Small intestine (tissue), 7 donors: ENCODE measurements at regions not wholly inside any gene's neighbourhood (a gene's known extent, or its start where the extent isn't known, plus 50 kb on each side); places are given as distances from the start of the nearest gene placed in this dataset.
"Not testable (repeated sequence)": the region's sequence is repeated elsewhere in the genome, so short reads cannot be mapped to it uniquely, and the experiment has no call there.

Experiments used
- DNase-seq, 2 donors: peaks; one replicate each; pipeline versions ENCODE4 v3.0.0 to v3.0.0-alpha.2; 2013
- FAIRE-seq: peaks from 2 replicates; lab custom pipeline; 2012; peaks lifted over from hg19 to GRCh38; lab: Jason Lieb, UNC
- H3K27ac ChIP-seq, 3 donors: one replicate each; pipeline ENCODE4 v1.5.1; 2013; ENCODE audit warnings: low read length in 2 of 3, mild to moderate bottlenecking in 2 of 3, control low read depth in 1 of 3, inconsistent platforms in 1 of 3, low read depth in 1 of 3, moderate library complexity in 1 of 3
- H3K27me3 ChIP-seq, 3 donors: one replicate each; pipeline ENCODE4 v1.6.1; 2013; ENCODE audit warnings: low read length in 3 of 3, inconsistent platforms in 1 of 3; ENCODE audit not compliant: control insufficient read depth in 3 of 3, insufficient read depth in 3 of 3
- H3K36me3 ChIP-seq, 3 donors: one replicate each; pipeline ENCODE4 v1.6.1; 2013; ENCODE audit warnings: low read length in 3 of 3, inconsistent platforms in 1 of 3, low read depth in 1 of 3, mild to moderate bottlenecking in 1 of 3, moderate library complexity in 1 of 3; ENCODE audit not compliant: control insufficient read depth in 3 of 3, insufficient read depth in 2 of 3
- H3K4me1 ChIP-seq, 3 donors: one replicate each; pipeline ENCODE4 v1.6.1; 2013; ENCODE audit warnings: low read length in 2 of 3, inconsistent platforms in 1 of 3, low read depth in 1 of 3, mild to moderate bottlenecking in 1 of 3, moderate library complexity in 1 of 3; ENCODE audit not compliant: control insufficient read depth in 3 of 3, insufficient read depth in 2 of 3
- H3K4me3 ChIP-seq, 3 donors: one replicate each; pipeline ENCODE4 v1.5.1; 2013; ENCODE audit warnings: low read length in 3 of 3, control low read depth in 1 of 3, inconsistent platforms in 1 of 3, low read depth in 1 of 3, mild to moderate bottlenecking in 1 of 3, moderate library complexity in 1 of 3
- H3K9me3 ChIP-seq, 2 donors: one replicate each; pipeline ENCODE4 v1.6.1; 2013; ENCODE audit warnings: low read depth in 1 of 2, low read length in 1 of 2; ENCODE audit not compliant: control insufficient read depth in 2 of 2, insufficient read depth in 1 of 2
- WGBS, 3 donors: extraction: QIAGEN DNeasy Blood & Tissue Kit; methylation state at CpG; one replicate each; pipeline ENCODE4 v1.1.7; 2013; 5-methylcytosine and 5-hydroxymethylcytosine counted together
- donor health status: healthy with polysubstance abuse.
- donor health status: control.
- donor health status: control.
- donor health status: Bipolar disorder and iron deficiency.
- donor health status: healthy.

GRCh38 chr11:104771763-104772162 is 126.5 kb downstream of the CASP12 start:
- no peaks in the 10 kb centered on the region for H3K9me3 ChIP-seq
- FAIRE-seq (no peak), DNase-seq (no peak)
- no peak overlapping the region for H3K4me3 ChIP-seq
- 80 to 88% (median 84%) methylated on average over 3 of the region's 3 CpGs for WGBS, 3 donors
- H3K4me1 ChIP-seq = no peaks in the 10 kb centered on the region
- H3K27me3 ChIP-seq = no peaks in the 10 kb centered on the region
- no peaks in the 10 kb centered on the region for H3K36me3 ChIP-seq
- H3K27ac ChIP-seq = no peak overlapping the region

- not testable (repeated sequence) for H3K27me3 ChIP-seq, H3K36me3 ChIP-seq, H3K27ac ChIP-seq, H3K4me1 ChIP-seq, DNase-seq, H3K9me3 ChIP-seq, H3K4me3 ChIP-seq, FAIRE-seq
- 81 to 91% (median 88%) methylated on average over 3 of the region's 3 CpGs for WGBS, 3 donors
Measured at GRCh38 chr11:104771046-104771445, 127.2 kb downstream of the CASP12 start.

GRCh38 chr11:104765401-104766095 is 132.7 kb downstream of the CASP12 start:
- no peaks in the 10 kb centered on the region for H3K36me3 ChIP-seq
- H3K27me3 ChIP-seq = no peaks in the 10 kb centered on the region
- H3K4me1 ChIP-seq = no peaks in the 10 kb centered on the region
- WGBS, 3 donors = 73 to 84% (median 77%) methylated on average over 8 of the region's 8 CpGs
- no peaks in the 10 kb centered on the region for H3K9me3 ChIP-seq
- no peak overlapping the region for H3K27ac ChIP-seq
- no peak overlapping the region for H3K4me3 ChIP-seq
- FAIRE-seq (no peak), DNase-seq (no peak)

- 19 to 37% (median 26%) methylated on average over 1 of the region's 1 CpG for WGBS, 3 donors
- Histone ChIP-seq H3K27me3 (no peaks in the 10 kb centered on the region), H3K27ac (no peak overlapping the region), H3K36me3 (no peaks in the 10 kb centered on the region), H3K9me3 (no peaks in the 10 kb centered on the region), H3K4me3 (no peak overlapping the region), H3K4me1 (no peaks in the 10 kb centered on the region)
- FAIRE-seq = no peak
- no peak for DNase-seq
Measured at GRCh38 chr11:104764710-104765045, 133.6 kb downstream of the CASP12 start.

- no peak overlapping the region for H3K4me3 ChIP-seq
- no peak for FAIRE-seq
- DNase-seq = no peak
- no peak overlapping the region for H3K27ac ChIP-seq
- no peaks in the 10 kb centered on the region for H3K27me3 ChIP-seq
- no peaks in the 10 kb centered on the region for H3K36me3 ChIP-seq
- 56 to 80% (median 73%) methylated on average over 5 of the region's 5 CpGs for WGBS, 3 donors
- H3K4me1 ChIP-seq = no peaks in the 10 kb centered on the region
- no peaks in the 10 kb centered on the region for H3K9me3 ChIP-seq
Measured at GRCh38 chr11:104763930-104764709, 134.1 kb downstream of the CASP12 start.

- no peaks in the 10 kb centered on the region for H3K4me1 ChIP-seq
- peaks cover 0 to 11% of the 10 kb centered on the region in 2 donors for H3K9me3 ChIP-seq
- 81 to 95% (median 93%) methylated on average over 2 of the region's 2 CpGs for WGBS, 3 donors
- no peak overlapping the region for H3K4me3 ChIP-seq
- DNase-seq (no peak), FAIRE-seq (no peak)
- no peaks in the 10 kb centered on the region for H3K36me3 ChIP-seq
- no peak overlapping the region for H3K27ac ChIP-seq
- H3K27me3 ChIP-seq = no peaks in the 10 kb centered on the region
Measured at GRCh38 chr11:104761511-104761910, 136.7 kb downstream of the CASP12 start.

- peaks cover 0 to 11% of the 10 kb centered on the region in 2 donors for H3K9me3 ChIP-seq
- no peak overlapping the region for H3K4me3 ChIP-seq
- WGBS, 3 donors = 91 to 95% (median 93%) methylated on average over 1 of the region's 1 CpG
- FAIRE-seq = no peak
- no peak for DNase-seq
- H3K4me1 ChIP-seq = no peaks in the 10 kb centered on the region
- no peak overlapping the region for H3K27ac ChIP-seq
- no peaks in the 10 kb centered on the region for H3K36me3 ChIP-seq
- no peaks in the 10 kb centered on the region for H3K27me3 ChIP-seq
Measured at GRCh38 chr11:104759464-104759863, 138.8 kb downstream of the CASP12 start.

GRCh38 chr11:104738918-104739317 is 159.3 kb downstream of the CASP12 start:
- DNase-seq (no peak), FAIRE-seq (no peak)
- Histone ChIP-seq H3K27ac (no peak overlapping the region), H3K27me3 (no peaks in the 10 kb centered on the region), H3K36me3 (no peaks in the 10 kb centered on the region), H3K4me3 (no peak overlapping the region), H3K9me3 (no peaks in the 10 kb centered on the region), H3K4me1 (no peaks in the 10 kb centered on the region)
- WGBS, 3 donors = 73 to 79% (median 79%) methylated on average over 3 of the region's 3 CpGs
